H1 (cell line): ENCODE measurements at regions not wholly inside any gene's neighbourhood (a gene's known extent, or its start where the extent isn't known, plus 50 kb on each side); places are given as distances from the start of the nearest gene placed in this dataset.

Source experiments
- CTCF ChIA-PET: fragments of 300-600 bp; sonication (Branson Sonifier 250); formaldehyde crosslinking; loops from one replicate; lab custom pipeline; 2021; ENCODE audit not compliant: partially characterized antibody; lab: Charles Lee
- POLR2A ChIA-PET: fragments of 300-600 bp; sonication (Branson Sonifier 250); formaldehyde crosslinking; loops from one replicate; lab custom pipeline; 2021; ENCODE audit warnings: inconsistent platforms; ENCODE audit not compliant: partially characterized antibody; lab: Charles Lee
- DNase-seq, 2 experiments: peaks; one replicate each; pipeline versions ENCODE4 v3.0.0 to v3.0.0-alpha.2; 2010 to 2022; ENCODE audit warnings: low spot score in 2 of 2, low read depth in 1 of 2, mixed read lengths in 1 of 2
- FAIRE-seq: peaks from 2 replicates; lab custom pipeline; 2011; peaks lifted over from hg19 to GRCh38; lab: Jason Lieb, UNC
- H2AFZ ChIP-seq: 2 replicates; pipeline ENCODE4 v1.8.1; 2012; ENCODE audit warnings: low read length, inconsistent platforms
- H2AK5ac ChIP-seq: 2 replicates; pipeline ENCODE4 v1.6.1; 2013; ENCODE audit warnings: low read depth, low read length
- H2BK120ac ChIP-seq: replicated peaks from 2 replicates; pipeline ENCODE3; 2013; ENCODE audit warnings: low read depth, low read length, inconsistent platforms
- H2BK12ac ChIP-seq: 2 replicates; pipeline ENCODE4 v1.6.1; 2013; ENCODE audit warnings: low read depth, low read length
- H2BK15ac ChIP-seq: 2 replicates; pipeline ENCODE4 v1.6.1; 2013; ENCODE audit warnings: low read length
- H2BK20ac ChIP-seq: 2 replicates; pipeline ENCODE4 v1.6.1; 2013; ENCODE audit warnings: low read length
- H2BK5ac ChIP-seq: 2 replicates; pipeline ENCODE4 v1.6.1; 2013; ENCODE audit warnings: low read depth, low read length
- H3K14ac ChIP-seq: 2 replicates; pipeline ENCODE4 v1.6.1; 2013; ENCODE audit warnings: inconsistent platforms; ENCODE audit not compliant: insufficient read length
- H3K18ac ChIP-seq: 2 replicates; pipeline ENCODE4 v1.6.1; 2013; ENCODE audit warnings: low read length; ENCODE audit errors: extremely low read depth
- H3K23ac ChIP-seq: 2 replicates; pipeline ENCODE4 v1.6.1; 2013; ENCODE audit warnings: inconsistent platforms; ENCODE audit not compliant: insufficient read length
- H3K23me2 ChIP-seq: 2 replicates; pipeline ENCODE4 v1.6.1; 2013; ENCODE audit warnings: low read depth, low read length
- H3K27ac ChIP-seq: 2 replicates; pipeline ENCODE4 v1.6.1; 2011; ENCODE audit warnings: low read depth, low read length, inconsistent platforms
- H3K27me3 ChIP-seq, 4 experiments: replicated peaks in 1 of 4; 1 replicate in 1 of 4; 2 replicates in 3 of 4; pipeline versions ENCODE4 v1.6.1 to v1.8.1; 2011 to 2013; ENCODE audit warnings: low read length in 3 of 4, mild to moderate bottlenecking in 3 of 4, inconsistent platforms in 2 of 4, mixed read lengths in 2 of 4, moderate library complexity in 1 of 4; ENCODE audit not compliant: control insufficient read depth in 3 of 4, insufficient read depth in 3 of 4; ENCODE audit errors: extremely low read depth in 1 of 4
- H3K36me3 ChIP-seq, 4 experiments: 2 replicates each; pipeline versions ENCODE4 v1.6.1 to v1.8.1; 2011 to 2013; ENCODE audit warnings: mild to moderate bottlenecking in 4 of 4, low read length in 3 of 4, moderate library complexity in 2 of 4, control low read depth in 1 of 4, inconsistent platforms in 1 of 4; ENCODE audit not compliant: insufficient read depth in 4 of 4, control insufficient read depth in 2 of 4
- H3K4ac ChIP-seq: replicated peaks from 2 replicates; pipeline ENCODE3; 2013; ENCODE audit warnings: low read length, low read depth, mixed read lengths, inconsistent platforms; ENCODE audit not compliant: insufficient read length
- H3K4me1 ChIP-seq, 4 experiments: replicated peaks in 1 of 4; 1 replicate in 1 of 4; 2 replicates in 3 of 4; pipeline versions ENCODE4 v1.6.1 to v1.8.1; 2011 to 2013; ENCODE audit warnings: low read length in 3 of 4, inconsistent platforms in 2 of 4, mixed read lengths in 1 of 4; ENCODE audit not compliant: insufficient read depth in 4 of 4, control insufficient read depth in 3 of 4
- H3K4me2 ChIP-seq, 2 experiments: 2 replicates each; pipeline versions ENCODE4 v1.6.1 to v1.8.1; 2011 to 2013; ENCODE audit warnings: low read depth in 2 of 2, low read length in 2 of 2, control low read depth in 1 of 2, inconsistent platforms in 1 of 2, mild to moderate bottlenecking in 1 of 2; ENCODE audit not compliant: insufficient read depth in 1 of 2
- H3K4me3 ChIP-seq, 4 experiments: fragments of 200-600, 300-600 bp in 1 of 4; sonication (generic), shearing (Covaris generic), sonication (Bioruptor Twin) in 1 of 4; 2 replicates each; pipeline versions ENCODE4 v1.5.1 to v1.8.1; 2011 to 2016; ENCODE audit warnings: low read length in 4 of 4, low read depth in 3 of 4, control low read depth in 2 of 4, inconsistent platforms in 2 of 4, mild to moderate bottlenecking in 2 of 4, mixed read lengths in 1 of 4, moderate library complexity in 1 of 4; ENCODE audit not compliant: insufficient read depth in 2 of 4; ENCODE audit errors: extremely low read depth in 1 of 4
- H3K56ac ChIP-seq: replicated peaks from 2 replicates; pipeline ENCODE3; 2013; ENCODE audit warnings: low read depth, mild to moderate bottlenecking, mixed read lengths, low read length, inconsistent platforms; ENCODE audit not compliant: insufficient read length
- H3K79me1 ChIP-seq: 2 replicates; pipeline ENCODE4 v1.6.1; 2013; ENCODE audit warnings: low read depth, low read length, control low read depth
- H3K79me2 ChIP-seq, 2 experiments: 2 replicates each; pipeline versions ENCODE4 v1.6.1 to v1.8.1; 2012 to 2013; ENCODE audit warnings: low read length in 2 of 2, mild to moderate bottlenecking in 2 of 2, inconsistent platforms in 1 of 2; ENCODE audit not compliant: insufficient read depth in 2 of 2, control insufficient read depth in 1 of 2
- H3K9ac ChIP-seq, 4 experiments: replicated peaks in 1 of 4; 1 replicate in 1 of 4; 2 replicates in 3 of 4; pipeline versions ENCODE4 v1.6.1 to v1.8.1; 2011 to 2013; ENCODE audit warnings: low read depth in 3 of 4, low read length in 3 of 4, control low read depth in 2 of 4, mild to moderate bottlenecking in 2 of 4, moderate library complexity in 2 of 4, inconsistent platforms in 1 of 4; ENCODE audit errors: extremely low read depth in 1 of 4
- H3K9me3 ChIP-seq, 2 experiments: 2 replicates each; pipeline versions ENCODE4 v1.6.1 to v1.8.1; 2012 to 2013; ENCODE audit warnings: mild to moderate bottlenecking in 2 of 2, moderate library complexity in 2 of 2, control low read depth in 1 of 2, inconsistent platforms in 1 of 2, low read depth in 1 of 2, low read length in 1 of 2, mixed read lengths in 1 of 2; ENCODE audit not compliant: insufficient read depth in 2 of 2
- H4K20me1 ChIP-seq, 2 experiments: replicated peaks in 1 of 2; 2 replicates each; pipeline versions ENCODE3 to v1.8.1; 2011 to 2013; ENCODE audit warnings: inconsistent platforms in 2 of 2, low read length in 2 of 2, mild to moderate bottlenecking in 1 of 2; ENCODE audit not compliant: insufficient read depth in 2 of 2, control insufficient read depth in 1 of 2
- H4K5ac ChIP-seq: 2 replicates; pipeline ENCODE4 v1.6.1; 2013; ENCODE audit warnings: low read length, low read depth, mixed read lengths, inconsistent platforms; ENCODE audit not compliant: insufficient read length
- H4K8ac ChIP-seq: 2 replicates; pipeline ENCODE4 v1.8.0; 2013; ENCODE audit warnings: mild to moderate bottlenecking, moderate library complexity, low read length, inconsistent platforms; ENCODE audit not compliant: insufficient read depth; ENCODE audit errors: extremely low read depth
- H4K91ac ChIP-seq: replicated peaks from 2 replicates; pipeline ENCODE3; 2013; ENCODE audit warnings: low read length, mixed read lengths, inconsistent platforms; ENCODE audit not compliant: insufficient read length
- BACH1 ChIP-seq: IDR thresholded peaks from 2 replicates; pipeline ENCODE4 v1.6.1; 2012; ENCODE audit warnings: low read length, improper control_type of control experiment
- CBX5 ChIP-seq: fragments of 300-800, 300-1000 bp; sonication (generic); IDR thresholded peaks from 2 replicates; pipeline ENCODE4 v1.7.1; 2016; ENCODE audit warnings: antibody characterized with exemption, low read length, low read depth
- CREB1 ChIP-seq: IDR thresholded peaks from 2 replicates; pipeline ENCODE4 v1.6.1; 2012; ENCODE audit warnings: inconsistent platforms
- EZH2 ChIP-seq: fragments of 200-600 bp; sonication (generic); IDR thresholded peaks from 2 replicates; pipeline ENCODE4 v1.7.1; 2012; ENCODE audit warnings: low read depth, mild to moderate bottlenecking, moderate library complexity, low read length, inconsistent platforms; ENCODE audit not compliant: severe bottlenecking
- KDM5A ChIP-seq: fragments of 200-600 bp; IDR thresholded peaks from 2 replicates; pipeline ENCODE4 v1.7.1; 2012; ENCODE audit warnings: mild to moderate bottlenecking, low read length, inconsistent platforms, mixed read lengths
- NANOG ChIP-seq: IDR thresholded peaks from 2 replicates; pipeline ENCODE4 v1.6.1; 2011; ENCODE audit warnings: low read length, low read depth, mild to moderate bottlenecking, inconsistent platforms; ENCODE audit not compliant: insufficient read depth, poor library complexity, severe bottlenecking
- NRF1 ChIP-seq: IDR thresholded peaks from 2 replicates; pipeline ENCODE4 v1.6.1; 2011; ENCODE audit warnings: mild to moderate bottlenecking, low read depth, low read length, improper control_type of control experiment
- PHF8 ChIP-seq: fragments of 200-600 bp; sonication (generic); conservative IDR thresholded peaks from 2 replicates; pipeline ENCODE4 v1.7.1; 2012; ENCODE audit warnings: low read depth, mild to moderate bottlenecking, inconsistent platforms, low read length, moderate library complexity
- POLR2AphosphoS5 ChIP-seq: IDR thresholded peaks from 2 replicates; pipeline ENCODE4 v1.6.1; 2011; ENCODE audit warnings: low read depth, low read length
- SIN3A ChIP-seq, 2 experiments: IDR thresholded peaks in 1 of 2; conservative IDR thresholded peaks in 1 of 2; 2 replicates each; pipeline ENCODE4 v1.6.1; 2011 to 2012; ENCODE audit warnings: low read length in 2 of 2, improper control_type of control experiment in 1 of 2, low read depth in 1 of 2, mild to moderate bottlenecking in 1 of 2
- SP1 ChIP-seq: IDR thresholded peaks from 2 replicates; pipeline ENCODE4 v1.6.1; 2011; ENCODE audit warnings: low read depth, low read length
- SP4 ChIP-seq: IDR thresholded peaks from 2 replicates; pipeline ENCODE4 v1.6.1; 2012; ENCODE audit warnings: low read length, inconsistent platforms
- TAF7 ChIP-seq: optimal IDR thresholded peaks from 2 replicates; pipeline ENCODE3; 2011; ENCODE audit warnings: low read depth, mild to moderate bottlenecking, inconsistent platforms, low read length, moderate library complexity, borderline replicate concordance
- TBP ChIP-seq: IDR thresholded peaks from 2 replicates; pipeline ENCODE4 v1.6.1; 2011; ENCODE audit warnings: low read depth, low read length, improper control_type of control experiment
- WGBS, 2 experiments: shearing (Covaris generic) in 1 of 2; methylation state at CpG; one replicate each; pipeline versions ENCODE4 v1.1.6 to v1.1.7; 2013 to 2015; ENCODE audit warnings: low lambda C conversion rate in 2 of 2, mixed read lengths in 2 of 2, inconsistent platforms in 1 of 2, low coverage in 1 of 2, missing lambda C conversion rate in 1 of 2; ENCODE audit not compliant: insufficient replicate concordance in 2 of 2, insufficient coverage in 1 of 2, insufficient read length in 1 of 2; ENCODE audit errors: extremely low coverage in 1 of 2, missing lambda C conversion rate in 1 of 2; 5-methylcytosine and 5-hydroxymethylcytosine counted together

- Histone ChIP-seq H2BK5ac (no peak overlapping the region), H4K91ac (no peak overlapping the region), H3K4me2 (no peak overlapping the region), H3K36me3 (no peaks in the 10 kb centered on the region), H4K5ac (no peak overlapping the region), H4K20me1 (no peaks in the 10 kb centered on the region), H3K23me2 (no peaks in the 10 kb centered on the region; the same call in 1 of the 2 replicates), H3K27me3 (peaks cover 0 to 4% (median 0%) of the 10 kb centered on the region in 4 experiments; a peak in 1 of 7 replicates), H3K79me2 (no peaks in the 10 kb centered on the region), H3K9ac (no peak overlapping the region), H2BK12ac (peak overlapping the region; percentile 44; the same call in 1 of the 2 replicates), H2BK120ac (no peak overlapping the region), H3K4me1 (peaks cover 3 to 26% (median 18%) of the 10 kb centered on the region in 4 experiments; a peak in 6 of 7 replicates), H4K8ac (peak overlapping the region; percentile 52; the same call in 1 of the 2 replicates), H2BK20ac (no peak overlapping the region), H3K14ac (no peak overlapping the region), H3K4ac (no peak overlapping the region), H3K27ac (no peak overlapping the region), H2BK15ac (no peak overlapping the region; the same call in 1 of the 2 replicates), H3K18ac (no peak overlapping the region; the same call in 1 of the 2 replicates), H3K56ac (no peak overlapping the region), H2AFZ (no peak overlapping the region), H3K23ac (no peak overlapping the region), H3K4me3 (no peak overlapping the region), H2AK5ac (no peak overlapping the region), H3K9me3 (no peaks in the 10 kb centered on the region), H3K79me1 (no peaks in the 10 kb centered on the region)
- ChIA-PET CTCF (interaction anchor here (1.1 kb wide), 1 partner anchor 9 kb away, joined by 3 read pairs; no protein-coding TSS in a partner anchor), POLR2A (no interaction called here)
- WGBS, 2 experiments: 87% methylated on average over 17 of the region's 20 CpGs; no CpG with 5 or more reads in 1 of the 2 experiments
- FAIRE-seq: no peak
- no peak for DNase-seq
- TF ChIP-seq SP1: no peak
- no peak for TF ChIP-seq TAF7
- TF ChIP-seq SIN3A (conservative IDR thresholded peaks at IDR 0.05 in 1 of 2, IDR thresholded peaks at IDR 0.05 in 1 of 2; ENCODE audit: low read depth in 1 of 2, low read length in 2 of 2): no peak
- TF ChIP-seq NANOG: no peak
- TF ChIP-seq NRF1: no peak
- TF ChIP-seq CBX5: no peak
- no peak for TF ChIP-seq TBP
- TF ChIP-seq POLR2AphosphoS5: no peak
- no peak for TF ChIP-seq KDM5A
- no peak for TF ChIP-seq PHF8
- no peak for TF ChIP-seq SP4
- no peak for TF ChIP-seq EZH2
- TF ChIP-seq CREB1: no peak
- TF ChIP-seq BACH1: no peak
Observed at GRCh38 chr5:4207486-4207885, 611.9 kb downstream of the IRX1 start.
